ENCODE measurements at regions not wholly inside any gene's neighbourhood (a gene's known extent, or its start where the extent isn't known, plus 50 kb on each side); places are given as distances from the start of the nearest gene placed in this dataset.
"Not testable (repeated sequence)": the region's sequence is repeated elsewhere in the genome, so short reads cannot be mapped to it uniquely, and the experiment has no call there.

- not testable (repeated sequence) for TF ChIP-seq POLR2A, POLR2AphosphoS5 (IDR thresholded peaks at IDR 0.05; ENCODE audit: low read depth, low read length)
These were observed 605.3 kb downstream of the PYDC2 start for GRCh38 chr3:192066253-192066652.

Measured in GM12892 (cell line).